ENCODE measurements at regions not wholly inside any gene's neighbourhood (a gene's known extent, or its start where the extent isn't known, plus 50 kb on each side); places are given as distances from the start of the nearest gene placed in this dataset.

- Histone ChIP-seq H3K27me3 (ENCODE audit: insufficient read depth) (no peaks in the 10 kb centered on the region), H3K79me2 (ENCODE audit: insufficient read depth) (no peaks in the 10 kb centered on the region), H3K9ac (peak overlapping the region; percentile 73), H3K36me3 (replicated peaks in 1 of 2; ENCODE audit: control insufficient read depth in 1 of 2, insufficient read depth in 2 of 2, low read length in 1 of 2) (no peaks in the 10 kb centered on the region), H4K20me1 (ENCODE audit: insufficient read depth) (no peaks in the 10 kb centered on the region), H3K4me2 (peak overlapping the region; percentile 31; the same call in 1 of the 2 replicates), H3K27ac (ENCODE audit: low read depth in 2 of 2, low read length in 1 of 2) (peak overlapping the region in 1 of 2 experiments; percentile 98; a peak in 2 of 4 replicates), H3K9me3 (no peaks in the 10 kb centered on the region), H3K4me3 (ENCODE audit: low read depth in 2 of 2, low read length in 1 of 2) (no peak overlapping the region), H3F3A (replicated peaks; ENCODE audit: insufficient read depth) (peaks cover 18% of the 10 kb centered on the region), H3K9me2 (no peaks in the 10 kb centered on the region), H3K4me1 (ENCODE audit: control insufficient read depth in 1 of 2, insufficient read depth in 2 of 2, low read depth in 1 of 2, low read length in 1 of 2) (0 out of 4 replicates have a peak, but pooled peaks cover 0 to 3% of the 10 kb centered on the region in 2 experiments), H2AFZ (ENCODE audit: low read depth) (no peak overlapping the region)
- CTCF ChIA-PET = interaction anchor here (1.2 to 10.5 kb wide), 7 partner anchors 12 to 345 kb away, joined by 3 to 163 read pairs (median 18); no protein-coding TSS in a partner anchor
- no peak for DNase-seq
- WGBS (ENCODE audit: low lambda C conversion rate) = 51% methylated on average over 16 of the region's 17 CpGs
- POLR2A ChIA-PET = no interaction called here
- TF ChIP-seq FOXM1 (IDR thresholded peaks at IDR 0.05; ENCODE audit: low read depth) = no peak
- peak; percentile 45; the same call in 1 of the 2 replicates for TF ChIP-seq FOSL2 (IDR thresholded peaks at IDR 0.05; ENCODE audit: borderline replicate concordance, low read depth)
- no peak for TF ChIP-seq RAD21 (IDR thresholded peaks at IDR 0.05; ENCODE audit: low read length)
- peak; percentile 45; the same call in 1 of the 2 replicates for TF ChIP-seq TEAD4 (IDR thresholded peaks at IDR 0.05; ENCODE audit: borderline replicate concordance, insufficient read depth)
- no peak for TF ChIP-seq CHD2 (IDR thresholded peaks at IDR 0.05; ENCODE audit: low read length, partially characterized antibody)
- no peak for TF ChIP-seq GATA2 (CRISPR knock-in tag; IDR thresholded peaks at IDR 0.05)
- TF ChIP-seq EP300 (IDR thresholded peaks at IDR 0.05; ENCODE audit: borderline replicate concordance in 1 of 2, low read depth in 1 of 2, low read length in 1 of 2) = peak in 1 of 2 experiments; percentile 46; a peak in 1 of 4 replicates
- no peak for TF ChIP-seq GABPA (IDR thresholded peaks at IDR 0.05; ENCODE audit: low read depth)
- TF ChIP-seq YY1 (IDR thresholded peaks at IDR 0.05; ENCODE audit: low read depth) = no peak
- TF ChIP-seq MEF2A (IDR thresholded peaks at IDR 0.05; ENCODE audit: borderline replicate concordance, low read depth) = peak; percentile 68; the same call in 1 of the 2 replicates
- no peak for TF ChIP-seq SMC3 (IDR thresholded peaks at IDR 0.05; ENCODE audit: low read depth, low read length)
- TF ChIP-seq TAF1 (IDR thresholded peaks at IDR 0.05; ENCODE audit: borderline replicate concordance, low read depth, low read length) = no peak
- TF ChIP-seq MXI1 (IDR thresholded peaks at IDR 0.05; ENCODE audit: low read depth, low read length) = no peak
- no peak for TF ChIP-seq USF2 (IDR thresholded peaks at IDR 0.05; ENCODE audit: borderline replicate concordance, low read depth, low read length)
- TF ChIP-seq RXRA (IDR thresholded peaks at IDR 0.05; ENCODE audit: borderline replicate concordance, low read depth) = peak; percentile 44; the same call in 1 of the 2 replicates
- TF ChIP-seq EZH2phosphoT487 (IDR thresholded peaks at IDR 0.05; ENCODE audit: borderline replicate concordance, low read depth) = no peak
- peak; percentile 52; the same call in 1 of the 2 replicates for TF ChIP-seq NFIC (IDR thresholded peaks at IDR 0.05; ENCODE audit: borderline replicate concordance)
- TF ChIP-seq RCOR1 (IDR thresholded peaks at IDR 0.05; ENCODE audit: low read length) = no peak
- TF ChIP-seq REST (IDR thresholded peaks at IDR 0.05; ENCODE audit: low read depth, low read length) = no peak
- peak; percentile 76 for TF ChIP-seq TCF12 (IDR thresholded peaks at IDR 0.05)
- peak; percentile 54; the same call in 1 of the 2 replicates for TF ChIP-seq JUND (IDR thresholded peaks at IDR 0.05)
- TF ChIP-seq ZBTB33 (IDR thresholded peaks at IDR 0.05; ENCODE audit: borderline replicate concordance, low read depth) = no peak
- TF ChIP-seq PBX3 (IDR thresholded peaks at IDR 0.05) = peak; percentile 58
- TF ChIP-seq ELF1 (IDR thresholded peaks at IDR 0.05) = no peak
- TF ChIP-seq FOXJ3 (CRISPR knock-in tag; IDR thresholded peaks at IDR 0.05) = no peak
- TF ChIP-seq NRF1 (IDR thresholded peaks at IDR 0.05; ENCODE audit: low read depth, low read length) = no peak
These were observed 215.2 kb downstream of the NFATC2 start for GRCh38 chr20:51327251-51327841.

All from SK-N-SH (cell line).